Natural killer cell (primary cell): ENCODE measurements at regions not wholly inside any gene's neighbourhood (a gene's known extent, or its start where the extent isn't known, plus 50 kb on each side); places are given as distances from the start of the nearest gene placed in this dataset.
"Not testable (repeated sequence)": the region's sequence is repeated elsewhere in the genome, so short reads cannot be mapped to it uniquely, and the experiment has no call there.

ENCODE experiments used
- ATAC-seq, 3 donors: fragments of 150-1000 bp in 2 of 3; fragments of 200-7000 bp in 1 of 3; cut with Tn5 transposase; 1 replicate in 1 of 3; 2 replicates in 2 of 3; pipeline ENCODE4 v1.10.0; 2021; ENCODE audit warnings: mild to moderate bottlenecking in 2 of 3, moderate library complexity in 2 of 3
- DNase-seq, 2 donors: peaks; one replicate each; pipeline versions ENCODE4 v3.0.0 to v3.0.0-alpha.2; 2013 to 2021; ENCODE audit warnings: mixed read lengths in 1 of 2
- H3K27ac ChIP-seq: one replicate; pipeline ENCODE4 v1.5.1; 2013; ENCODE audit warnings: mild to moderate bottlenecking, low read length
- H3K27me3 ChIP-seq: one replicate; pipeline ENCODE4 v1.6.1; 2013; ENCODE audit warnings: low read length; ENCODE audit not compliant: control insufficient read depth, insufficient read depth
- H3K36me3 ChIP-seq: one replicate; pipeline ENCODE4 v1.6.1; 2013; ENCODE audit warnings: low read length; ENCODE audit not compliant: control insufficient read depth, insufficient read depth
- H3K4me1 ChIP-seq: one replicate; pipeline ENCODE4 v1.6.1; 2013; ENCODE audit warnings: low read length; ENCODE audit not compliant: control insufficient read depth, insufficient read depth
- H3K4me3 ChIP-seq: one replicate; pipeline ENCODE4 v1.5.1; 2013; ENCODE audit warnings: low read length
- H3K9me3 ChIP-seq: one replicate; pipeline ENCODE4 v1.6.1; 2013; ENCODE audit warnings: low read length; ENCODE audit not compliant: control insufficient read depth, insufficient read depth
- H3K27ac Mint-ChIP-seq, 2 donors: one replicate each; pipeline ENCODE4 v1.8.0; 2022; ENCODE audit warnings: mild to moderate bottlenecking in 2 of 2, mixed read lengths in 2 of 2, moderate library complexity in 1 of 2
- H3K27me3 Mint-ChIP-seq, 2 donors: one replicate each; pipeline ENCODE4 v1.8.0; 2022; ENCODE audit warnings: low read depth in 2 of 2, mixed read lengths in 2 of 2
- H3K36me3 Mint-ChIP-seq: one replicate; pipeline ENCODE4 v1.8.0; 2022; ENCODE audit warnings: mixed read lengths
- H3K4me1 Mint-ChIP-seq, 2 donors: one replicate each; pipeline ENCODE4 v1.8.0; 2022; ENCODE audit warnings: mixed read lengths in 2 of 2
- H3K4me3 Mint-ChIP-seq: one replicate; pipeline ENCODE4 v1.8.0; 2022; ENCODE audit warnings: mild to moderate bottlenecking, moderate library complexity, mixed read lengths
- H3K9me3 Mint-ChIP-seq, 2 donors: one replicate each; pipeline ENCODE4 v1.8.0; 2022; ENCODE audit warnings: mixed read lengths in 2 of 2
- WGBS: methylation state at CpG from one replicate; pipeline ENCODE4 v1.1.7; 2013; ENCODE audit warnings: missing lambda C conversion rate; ENCODE audit not compliant: insufficient coverage; 5-methylcytosine and 5-hydroxymethylcytosine counted together
- intact Hi-C: fragments of 100-400 bp; cut with micrococcal nuclease; formaldehyde crosslinking; loops from one replicate; pipeline ENCODE4 v1.14.2; 2022
- TF ChIP-seq, protein P1 (sequence below): fragments of 200-600 bp; IDR thresholded peaks from one replicate; pipeline ENCODE4 v1.8.0; 2022; ENCODE audit warnings: antibody characterized with exemption

DNA sequence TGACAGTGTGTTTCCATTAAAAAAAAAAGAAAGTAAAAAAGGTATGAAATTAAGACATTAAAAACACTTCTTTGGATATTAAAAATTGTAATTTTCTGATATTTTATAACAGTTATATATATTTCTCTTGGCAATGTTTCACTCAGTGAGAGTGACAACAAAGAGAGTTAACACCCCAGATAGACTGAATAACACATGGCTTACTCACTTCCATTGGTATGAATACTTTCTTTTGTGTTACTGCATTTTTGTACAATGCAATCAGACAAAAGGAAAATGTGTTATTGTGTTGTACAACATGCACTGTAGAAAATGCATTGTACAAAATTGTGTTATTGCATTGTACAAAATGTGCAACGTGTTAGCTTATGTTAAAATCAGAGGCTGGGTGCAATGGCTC is 676.6 kb upstream of the AMELY start:
- DNase-seq, H3K4me1 Mint-ChIP-seq, H3K36me3 ChIP-seq, H3K9me3 Mint-ChIP-seq, intact Hi-C loops, H3K4me1 ChIP-seq, H3K4me3 ChIP-seq, H3K27me3 Mint-ChIP-seq, H3K9me3 ChIP-seq, ATAC-seq, H3K27ac Mint-ChIP-seq, H3K27me3 ChIP-seq, H3K4me3 Mint-ChIP-seq, H3K27ac ChIP-seq, H3K36me3 Mint-ChIP-seq: not testable (repeated sequence)
- no CpG with 5 or more reads among the region's 1 CpG for WGBS

DNA sequence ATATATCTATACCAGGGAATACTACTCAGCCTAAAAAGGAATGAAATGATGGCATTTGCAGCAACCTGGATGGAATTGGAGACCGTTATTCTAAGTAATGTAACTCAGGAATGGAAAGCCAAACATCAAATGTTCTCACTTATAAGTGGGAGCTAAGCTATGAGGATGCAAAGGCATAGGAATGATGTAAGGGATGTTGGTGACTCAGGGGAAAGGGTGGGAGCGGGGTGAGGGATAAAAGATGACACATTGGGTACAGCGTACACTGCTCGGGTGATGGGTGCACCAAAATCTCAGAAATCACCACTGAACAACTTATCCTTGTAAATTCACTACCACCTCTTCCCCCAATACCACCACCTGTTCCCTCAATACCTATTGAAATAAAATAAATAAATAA is 651.0 kb upstream of the AMELY start:
- Mint-ChIP-seq H3K4me3 (no peak overlapping the region), H3K27ac (no peak overlapping the region), H3K36me3 (no peaks in the 10 kb centered on the region), H3K27me3 (peaks cover 0 to 3% of the 10 kb centered on the region in 2 donors), H3K4me1 (no peaks in the 10 kb centered on the region), H3K9me3 (no peaks in the 10 kb centered on the region)
- Histone ChIP-seq H3K9me3 (no peaks in the 10 kb centered on the region), H3K27me3 (no peaks in the 10 kb centered on the region), H3K36me3 (no peaks in the 10 kb centered on the region), H3K4me1 (no peaks in the 10 kb centered on the region), H3K4me3 (no peak overlapping the region), H3K27ac (no peak overlapping the region)
- TF ChIP-seq, protein P1, sequence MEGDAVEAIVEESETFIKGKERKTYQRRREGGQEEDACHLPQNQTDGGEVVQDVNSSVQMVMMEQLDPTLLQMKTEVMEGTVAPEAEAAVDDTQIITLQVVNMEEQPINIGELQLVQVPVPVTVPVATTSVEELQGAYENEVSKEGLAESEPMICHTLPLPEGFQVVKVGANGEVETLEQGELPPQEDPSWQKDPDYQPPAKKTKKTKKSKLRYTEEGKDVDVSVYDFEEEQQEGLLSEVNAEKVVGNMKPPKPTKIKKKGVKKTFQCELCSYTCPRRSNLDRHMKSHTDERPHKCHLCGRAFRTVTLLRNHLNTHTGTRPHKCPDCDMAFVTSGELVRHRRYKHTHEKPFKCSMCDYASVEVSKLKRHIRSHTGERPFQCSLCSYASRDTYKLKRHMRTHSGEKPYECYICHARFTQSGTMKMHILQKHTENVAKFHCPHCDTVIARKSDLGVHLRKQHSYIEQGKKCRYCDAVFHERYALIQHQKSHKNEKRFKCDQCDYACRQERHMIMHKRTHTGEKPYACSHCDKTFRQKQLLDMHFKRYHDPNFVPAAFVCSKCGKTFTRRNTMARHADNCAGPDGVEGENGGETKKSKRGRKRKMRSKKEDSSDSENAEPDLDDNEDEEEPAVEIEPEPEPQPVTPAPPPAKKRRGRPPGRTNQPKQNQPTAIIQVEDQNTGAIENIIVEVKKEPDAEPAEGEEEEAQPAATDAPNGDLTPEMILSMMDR: no peak
- intact Hi-C loops: no loop called here
- no peak for ATAC-seq
- no peak for DNase-seq
- 65% methylated on average over 2 of the region's 4 CpGs for WGBS

DNA sequence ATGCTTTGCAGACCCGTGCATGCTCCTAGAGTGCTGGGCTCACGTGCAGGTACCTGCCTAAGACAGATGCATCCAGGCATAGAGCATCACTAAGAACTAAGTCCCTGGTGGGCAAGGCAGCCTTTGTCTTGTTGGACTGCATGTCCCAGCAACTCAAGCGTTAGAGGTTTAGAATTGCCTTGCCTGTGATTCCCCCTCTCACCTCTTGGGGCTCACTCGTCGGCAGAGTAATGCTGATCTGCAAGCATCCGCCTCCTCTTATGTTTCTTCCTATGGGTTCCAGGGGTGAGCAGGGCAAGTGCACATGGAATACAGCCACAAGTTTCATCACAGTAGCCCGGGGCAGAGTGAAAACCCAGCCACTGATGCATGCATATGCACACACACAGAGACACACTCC is 646.1 kb upstream of the AMELY start:
- Histone ChIP-seq H3K27ac (no peak overlapping the region), H3K36me3 (no peaks in the 10 kb centered on the region), H3K27me3 (no peaks in the 10 kb centered on the region), H3K4me1 (no peaks in the 10 kb centered on the region), H3K9me3 (no peaks in the 10 kb centered on the region), H3K4me3 (no peak overlapping the region)
- no peaks in the 10 kb centered on the region for H3K4me1 Mint-ChIP-seq
- H3K27me3 Mint-ChIP-seq: no peaks in the 10 kb centered on the region
- H3K4me3 Mint-ChIP-seq: no peak overlapping the region
- H3K36me3 Mint-ChIP-seq: no peaks in the 10 kb centered on the region
- no peak for DNase-seq
- 57% methylated on average over 7 of the region's 7 CpGs for WGBS
- no peak for ATAC-seq
- H3K9me3 Mint-ChIP-seq: no peaks in the 10 kb centered on the region
- intact Hi-C loops: no loop called here
- H3K27ac Mint-ChIP-seq: no peak overlapping the region
- TF ChIP-seq, protein P1: no peak

DNA sequence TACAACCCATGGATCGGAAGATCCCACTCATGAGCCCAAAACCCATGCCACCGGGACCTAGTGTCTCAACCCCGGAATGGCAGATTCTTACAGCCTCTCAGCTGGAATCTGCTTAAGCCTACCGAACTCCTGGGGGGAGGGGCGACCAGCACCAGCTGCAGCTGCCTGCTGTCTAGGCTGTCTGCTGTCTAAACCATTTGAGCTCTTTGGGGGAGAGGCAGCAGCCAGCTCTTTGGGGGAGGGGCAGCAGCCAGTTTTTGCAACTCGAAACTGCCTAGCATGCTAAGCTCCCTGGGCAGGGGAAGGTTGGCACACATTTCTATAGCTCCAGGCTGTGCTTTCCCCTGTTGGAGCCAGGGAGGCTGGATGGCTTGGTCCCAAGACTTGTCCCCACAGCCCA is 643.5 kb upstream of the AMELY start:
- H3K27ac Mint-ChIP-seq: no peak overlapping the region
- no peaks in the 10 kb centered on the region for H3K36me3 Mint-ChIP-seq
- TF ChIP-seq, protein P1: no peak
- H3K4me1 Mint-ChIP-seq: no peaks in the 10 kb centered on the region
- no peak overlapping the region for H3K4me3 Mint-ChIP-seq
- Histone ChIP-seq H3K9me3 (no peaks in the 10 kb centered on the region), H3K36me3 (no peaks in the 10 kb centered on the region), H3K4me3 (no peak overlapping the region), H3K27me3 (no peaks in the 10 kb centered on the region), H3K27ac (no peak overlapping the region), H3K4me1 (no peaks in the 10 kb centered on the region)
- H3K9me3 Mint-ChIP-seq: no peaks in the 10 kb centered on the region
- H3K27me3 Mint-ChIP-seq: no peaks in the 10 kb centered on the region
- 85% methylated on average over 6 of the region's 6 CpGs for WGBS
- DNase-seq (no peak), ATAC-seq (no peak)
- intact Hi-C loops: no loop called here
